T-cell (primary cell): ENCODE measurements at regions not wholly inside any gene's neighbourhood (a gene's known extent, or its start where the extent isn't known, plus 50 kb on each side); places are given as distances from the start of the nearest gene placed in this dataset.

Source experiments
- ATAC-seq, 4 experiments: fragments of 200-7000 bp in 3 of 4; fragments of 150-1000 bp in 1 of 4; cut with Tn5 transposase; replicated peaks in 1 of 4; 1 replicate in 3 of 4; 2 replicates in 1 of 4; pipeline ENCODE4 v1.10.0; 2021; ENCODE audit warnings: moderate library complexity in 3 of 4, mild to moderate bottlenecking in 2 of 4, moderate number of reproducible peaks in 1 of 4
- CTCF ChIA-PET, 2 donors: fragments of 300-600 bp; sonication (Branson Sonifier 250); formaldehyde crosslinking; loops; one replicate each; lab custom pipeline; 2022; ENCODE audit warnings: antibody characterized with exemption in 2 of 2; lab: Charles Lee
- POLR2A ChIA-PET, 2 donors: fragments of 300-600 bp; sonication (Branson Sonifier 250); formaldehyde crosslinking; loops; one replicate each; lab custom pipeline; 2022; ENCODE audit warnings: antibody characterized with exemption in 2 of 2; lab: Charles Lee
- DNase-seq, 35 experiments: peaks; one replicate each; pipeline versions ENCODE4 v3.0.0 to v3.0.0-alpha.2; 2013 to 2023
- H3K27ac ChIP-seq: one replicate; pipeline ENCODE4 v1.5.1; 2013; ENCODE audit warnings: low read length
- H3K27me3 ChIP-seq, 2 experiments: replicated peaks in 1 of 2; 1 replicate in 1 of 2; 2 replicates in 1 of 2; pipeline versions ENCODE4 v1.6.1 to v1.7.0; 2013; ENCODE audit warnings: low read length in 1 of 2, mixed read lengths in 1 of 2; ENCODE audit not compliant: control insufficient read depth in 2 of 2, insufficient read depth in 2 of 2; ENCODE audit errors: extremely low read depth in 1 of 2
- H3K36me3 ChIP-seq, 2 donors: 1 replicate in 1 of 2; 2 replicates in 1 of 2; pipeline versions ENCODE4 v1.6.1 to v1.7.0; 2013; ENCODE audit warnings: low read length in 1 of 2; ENCODE audit not compliant: control insufficient read depth in 2 of 2, insufficient read depth in 1 of 2; ENCODE audit errors: extremely low read depth in 1 of 2
- H3K4me1 ChIP-seq, 2 experiments: 1 replicate in 1 of 2; 2 replicates in 1 of 2; pipeline versions ENCODE4 v1.6.1 to v1.7.0; 2013; ENCODE audit warnings: low read length in 2 of 2, mixed read lengths in 1 of 2; ENCODE audit not compliant: insufficient read depth in 2 of 2, control insufficient read depth in 1 of 2; ENCODE audit errors: extremely low read depth in 1 of 2
- H3K4me3 ChIP-seq, 2 donors: 1 replicate in 1 of 2; 2 replicates in 1 of 2; pipeline versions ENCODE4 v1.5.1 to v1.7.0; 2013; ENCODE audit warnings: mild to moderate bottlenecking in 2 of 2, low read length in 1 of 2, moderate library complexity in 1 of 2; ENCODE audit not compliant: control insufficient read depth in 1 of 2; ENCODE audit errors: extremely low read depth in 1 of 2
- H3K9me3 ChIP-seq: 2 replicates; pipeline ENCODE4 v1.7.0; 2013
- H3K27ac Mint-ChIP-seq, 2 donors: one replicate each; pipeline ENCODE4 v1.8.0; 2020 to 2021; ENCODE audit warnings: mild to moderate bottlenecking in 2 of 2, mixed read lengths in 2 of 2
- H3K27me3 Mint-ChIP-seq, 2 donors: one replicate each; pipeline ENCODE4 v1.8.0; 2021 to 2022; ENCODE audit warnings: mixed read lengths in 2 of 2
- H3K36me3 Mint-ChIP-seq: one replicate; pipeline ENCODE4 v1.8.0; 2021; ENCODE audit warnings: mixed read lengths
- H3K4me1 Mint-ChIP-seq, 3 donors: one replicate each; pipeline ENCODE4 v1.8.0; 2020 to 2022; ENCODE audit warnings: mixed read lengths in 3 of 3, mild to moderate bottlenecking in 1 of 3
- H3K4me3 Mint-ChIP-seq, 3 donors: one replicate each; pipeline ENCODE4 v1.8.0; 2020 to 2022; ENCODE audit warnings: mild to moderate bottlenecking in 3 of 3, mixed read lengths in 3 of 3, moderate library complexity in 3 of 3
- H3K9me3 Mint-ChIP-seq, 3 donors: one replicate each; pipeline ENCODE4 v1.8.0; 2020 to 2022; ENCODE audit warnings: mixed read lengths in 3 of 3
- WGBS: methylation state at CpG from one replicate; pipeline ENCODE4 v1.1.5; 2013; ENCODE audit warnings: missing lambda C conversion rate; ENCODE audit not compliant: insufficient coverage; 5-methylcytosine and 5-hydroxymethylcytosine counted together

DNA sequence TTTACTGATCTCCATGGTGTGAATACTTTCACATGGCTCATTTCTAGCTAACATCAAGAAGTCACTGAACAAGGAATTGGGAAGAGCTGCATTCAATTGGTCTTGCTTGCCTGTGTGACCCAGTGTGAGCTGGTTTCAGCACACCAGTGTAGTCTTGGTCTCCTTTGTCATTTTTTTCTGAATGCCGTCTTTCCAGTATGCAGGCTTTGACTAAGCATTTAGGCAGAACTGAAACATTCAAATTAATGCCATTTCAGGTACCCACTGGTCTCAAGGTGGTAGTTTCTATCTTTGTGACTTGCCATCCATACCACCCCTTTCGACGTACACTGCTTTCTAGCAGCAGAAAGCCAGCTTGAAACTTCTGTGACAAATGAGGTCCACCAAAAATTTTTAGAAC lies 550.5 kb upstream of the BOD1L1 start:
- H3K36me3 ChIP-seq: no peaks in the 10 kb centered on the region
- no peaks in the 10 kb centered on the region for H3K9me3 ChIP-seq
- Mint-ChIP-seq H3K27me3 (no peaks in the 10 kb centered on the region), H3K36me3 (no peaks in the 10 kb centered on the region), H3K27ac (peak overlapping the region; percentile 75 to 92), H3K9me3 (peaks cover 0 to 3% (median 0%) of the 10 kb centered on the region in 3 donors), H3K4me1 (peaks cover 31 to 34% (median 32%) of the 10 kb centered on the region in 3 donors), H3K4me3 (peak overlapping the region in 2 of 3 donors; percentile 26 to 40)
- DNase-seq (no peak), ATAC-seq (peak in 3 of 4 experiments; percentile 12 to 46 (median 33))
- H3K27ac ChIP-seq: no peak overlapping the region
- peaks cover 8 to 26% of the 10 kb centered on the region in 2 experiments for H3K4me1 ChIP-seq
- H3K27me3 ChIP-seq: no peaks in the 10 kb centered on the region
- ChIA-PET CTCF (interaction anchor here in 1 of 2 donors (1.1 kb wide), 1 partner anchor 523 kb away, joined by 3 read pairs; no protein-coding TSS in a partner anchor), POLR2A (no interaction called here)
- H3K4me3 ChIP-seq: no peak overlapping the region
- 83% methylated on average over 1 of the region's 3 CpGs for WGBS

DNA sequence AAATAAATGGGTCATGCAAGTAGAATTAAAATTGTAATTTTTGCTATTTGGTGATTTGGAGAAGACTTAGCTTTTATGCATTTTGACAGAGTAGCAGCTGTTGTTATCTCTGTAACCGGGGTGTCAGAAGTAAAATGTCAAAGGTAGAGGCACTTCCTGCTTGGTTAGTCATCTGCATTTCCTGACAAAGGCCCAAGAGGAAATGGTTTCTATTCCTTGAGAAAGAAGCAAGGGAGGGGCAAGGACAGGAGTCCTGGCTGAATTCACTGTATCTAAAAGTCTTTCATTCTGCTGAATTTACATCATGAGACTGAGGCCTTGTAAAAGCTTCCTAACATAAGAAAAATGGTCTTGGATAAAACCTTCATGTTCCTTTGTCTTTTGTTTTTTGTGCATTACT lies 550.9 kb upstream of the BOD1L1 start:
- no peaks in the 10 kb centered on the region for H3K9me3 ChIP-seq
- ChIA-PET CTCF (interaction anchor here in 1 of 2 donors (1.1 kb wide), 1 partner anchor 524 kb away, joined by 3 read pairs; no protein-coding TSS in a partner anchor), POLR2A (no interaction called here)
- H3K4me3 ChIP-seq: no peak overlapping the region
- peaks cover 8 to 26% of the 10 kb centered on the region in 2 experiments for H3K4me1 ChIP-seq
- H3K27me3 ChIP-seq: no peaks in the 10 kb centered on the region
- no peak overlapping the region for H3K27ac ChIP-seq
- Mint-ChIP-seq H3K27me3 (no peaks in the 10 kb centered on the region), H3K27ac (peak overlapping the region; percentile 75 to 92), H3K4me1 (peaks cover 31 to 34% (median 32%) of the 10 kb centered on the region in 3 donors), H3K9me3 (peaks cover 0 to 3% (median 0%) of the 10 kb centered on the region in 3 donors), H3K4me3 (peak overlapping the region in 2 of 3 donors; percentile 26 to 40), H3K36me3 (no peaks in the 10 kb centered on the region)
- no peaks in the 10 kb centered on the region for H3K36me3 ChIP-seq
- 0% methylated on average over 1 of the region's 1 CpG for WGBS
- peak in 2 of 35 experiments; percentile 0 to 14 for DNase-seq
- ATAC-seq: peak; percentile 48 to 86 (median 72)

GRCh38 chr4:14180166-14180565 lies 552.6 kb upstream of the BOD1L1 start:
- no peaks in the 10 kb centered on the region for H3K27me3 ChIP-seq
- no peak overlapping the region for H3K4me3 Mint-ChIP-seq
- 86% methylated on average over 1 of the region's 2 CpGs for WGBS
- ChIA-PET POLR2A (no interaction called here), CTCF (no interaction called here)
- H3K4me3 ChIP-seq: no peak overlapping the region
- no peaks in the 10 kb centered on the region for H3K36me3 Mint-ChIP-seq
- ATAC-seq (no peak), DNase-seq (no peak)
- peaks cover 8 to 26% of the 10 kb centered on the region in 2 experiments for H3K4me1 ChIP-seq
- H3K27ac ChIP-seq: no peak overlapping the region
- H3K27me3 Mint-ChIP-seq: no peaks in the 10 kb centered on the region
- H3K4me1 Mint-ChIP-seq: peaks cover 31 to 37% (median 32%) of the 10 kb centered on the region in 3 donors
- H3K9me3 ChIP-seq: no peaks in the 10 kb centered on the region
- no peak overlapping the region for H3K27ac Mint-ChIP-seq
- H3K36me3 ChIP-seq: no peaks in the 10 kb centered on the region
- no peaks in the 10 kb centered on the region for H3K9me3 Mint-ChIP-seq

DNA sequence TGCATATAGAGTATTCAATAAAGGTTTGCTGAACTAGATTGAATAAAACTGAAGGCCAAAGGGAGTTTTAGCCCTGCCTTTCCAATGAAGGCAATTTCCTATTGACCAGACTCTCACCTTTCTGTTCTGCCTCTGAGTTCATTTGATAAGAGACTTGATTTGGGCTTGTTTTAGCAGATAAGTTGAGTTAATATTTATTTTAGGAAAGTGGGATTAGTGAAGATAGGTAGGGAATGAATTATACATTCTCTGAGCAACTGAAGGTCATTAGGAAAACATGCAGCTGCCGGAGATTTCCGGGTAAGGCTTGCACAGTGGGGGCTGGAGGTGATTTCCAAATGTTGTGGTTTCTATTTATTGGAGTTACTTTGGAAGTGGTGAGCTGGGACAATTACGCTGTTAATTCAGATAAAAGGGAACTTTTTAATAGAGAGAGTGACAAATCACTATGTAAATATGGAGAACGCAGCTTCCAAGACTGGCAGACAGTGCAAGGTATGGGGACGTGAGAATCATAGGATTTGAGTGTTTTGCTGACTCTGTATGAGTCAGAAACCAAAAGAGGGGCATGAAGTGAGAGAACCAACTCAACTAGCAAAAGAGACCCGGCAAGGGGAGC lies 553.6 kb upstream of the BOD1L1 start:
- CTCF ChIA-PET: no interaction called here
- H3K9me3 Mint-ChIP-seq: no peaks in the 10 kb centered on the region
- H3K4me3 Mint-ChIP-seq: no peak overlapping the region
- H3K4me3 ChIP-seq: no peak overlapping the region
- no peak overlapping the region for H3K27ac ChIP-seq
- no peaks in the 10 kb centered on the region for H3K27me3 Mint-ChIP-seq
- ATAC-seq (no peak), DNase-seq (no peak)
- POLR2A ChIA-PET: no interaction called here
- H3K27me3 ChIP-seq: no peaks in the 10 kb centered on the region
- H3K36me3 Mint-ChIP-seq: no peaks in the 10 kb centered on the region
- no peaks in the 10 kb centered on the region for H3K9me3 ChIP-seq
- no peaks in the 10 kb centered on the region for H3K36me3 ChIP-seq
- peaks cover 29 to 36% (median 32%) of the 10 kb centered on the region in 3 donors for H3K4me1 Mint-ChIP-seq
- 80% methylated on average over 5 of the region's 6 CpGs for WGBS
- H3K4me1 ChIP-seq: peaks cover 8 to 26% of the 10 kb centered on the region in 2 experiments
- no peak overlapping the region for H3K27ac Mint-ChIP-seq

DNA sequence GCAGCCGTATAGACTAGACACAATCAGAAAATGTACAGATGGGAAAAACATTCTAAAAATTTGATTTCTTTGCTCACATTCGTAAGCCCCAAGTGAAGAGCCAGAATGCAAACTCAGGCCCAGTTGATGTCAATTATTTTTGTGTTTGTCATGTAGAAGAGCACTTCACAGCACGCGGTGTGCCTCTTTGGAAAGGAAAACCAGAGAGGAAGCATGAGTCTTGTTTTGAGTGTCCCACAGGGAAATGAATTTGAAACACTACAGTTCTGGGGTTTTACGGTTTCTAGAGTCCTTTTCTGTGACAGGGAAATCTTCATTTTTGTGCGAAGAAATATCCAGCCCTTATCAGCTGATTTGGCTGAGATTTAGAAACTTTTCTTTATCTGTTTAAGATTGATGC lies 554.6 kb upstream of the BOD1L1 start:
- Histone ChIP-seq H3K4me3 (no peak overlapping the region), H3K27me3 (no peaks in the 10 kb centered on the region), H3K36me3 (no peaks in the 10 kb centered on the region), H3K4me1 (peaks cover 7 to 22% of the 10 kb centered on the region in 2 experiments), H3K27ac (no peak overlapping the region), H3K9me3 (no peaks in the 10 kb centered on the region)
- Mint-ChIP-seq H3K27ac (no peak overlapping the region), H3K4me1 (peaks cover 23 to 28% (median 23%) of the 10 kb centered on the region in 3 donors), H3K9me3 (no peaks in the 10 kb centered on the region), H3K27me3 (no peaks in the 10 kb centered on the region), H3K4me3 (no peak overlapping the region), H3K36me3 (no peaks in the 10 kb centered on the region)
- POLR2A ChIA-PET: no interaction called here
- DNase-seq (no peak), ATAC-seq (no peak)
- CTCF ChIA-PET: no interaction called here
- WGBS: 91% methylated on average over 5 of the region's 6 CpGs

- no peak overlapping the region for H3K27ac Mint-ChIP-seq
- H3K4me3 Mint-ChIP-seq: no peak overlapping the region
- ChIA-PET POLR2A (no interaction called here), CTCF (no interaction called here)
- Histone ChIP-seq H3K9me3 (no peaks in the 10 kb centered on the region), H3K4me1 (peaks cover 0 to 2% of the 10 kb centered on the region in 2 experiments), H3K4me3 (no peak overlapping the region), H3K27me3 (no peaks in the 10 kb centered on the region), H3K36me3 (no peaks in the 10 kb centered on the region), H3K27ac (no peak overlapping the region)
- ATAC-seq (no peak), DNase-seq (no peak)
- no peaks in the 10 kb centered on the region for H3K27me3 Mint-ChIP-seq
- no peaks in the 10 kb centered on the region for H3K36me3 Mint-ChIP-seq
- 56% methylated on average over 2 of the region's 3 CpGs for WGBS
- peaks cover 3 to 8% (median 8%) of the 10 kb centered on the region in 3 donors for H3K4me1 Mint-ChIP-seq
- no peaks in the 10 kb centered on the region for H3K9me3 Mint-ChIP-seq
Measured at GRCh38 chr4:14184265-14184664, 556.7 kb upstream of the BOD1L1 start.
